Stimulated activated CD8-positive, alpha-beta memory T cell treated with anti-CD3 and anti-CD28 coated beads, Interleukin-15, amount 100 ng/mL, for 48 hours (primary cell): ENCODE measurements at regions not wholly inside any gene's neighbourhood (a gene's known extent, or its start where the extent isn't known, plus 50 kb on each side); places are given as distances from the start of the nearest gene placed in this dataset.
"Not testable (repeated sequence)": the region's sequence is repeated elsewhere in the genome, so short reads cannot be mapped to it uniquely, and the experiment has no call there.

Experiments used
- DNase-seq, 2 donors: peaks; one replicate each; pipeline ENCODE4 v3.0.0-alpha.2; 2020; ENCODE audit warnings: low read depth in 2 of 2

- DNase-seq, result no peak
Observed at GRCh38 chr10:130660266-130660665, 524.1 kb downstream of the GLRX3 start.

GRCh38 chr10:130661419-130661818, 525.2 kb downstream of the GLRX3 start:
- no peak for DNase-seq

GRCh38 chr10:130662775-130663174, 526.6 kb downstream of the GLRX3 start:
- no peak for DNase-seq

- no peak for DNase-seq
Observed at GRCh38 chr10:130664526-130664925, 528.3 kb downstream of the GLRX3 start.

- DNase-seq, result no peak
Observed at GRCh38 chr10:130666215-130666614, 530.0 kb downstream of the GLRX3 start.

GRCh38 chr10:130686689-130687300, 550.6 kb downstream of the GLRX3 start:
- DNase-seq, result no peak

- DNase-seq, result no peak
Observed at GRCh38 chr10:130687566-130687965, 551.4 kb downstream of the GLRX3 start.

- no peak for DNase-seq
Observed at GRCh38 chr10:130689743-130690626, 553.8 kb downstream of the GLRX3 start.

GRCh38 chr10:130691776-130692175, 555.6 kb downstream of the GLRX3 start:
- no peak for DNase-seq

- DNase-seq, result no peak
Observed at GRCh38 chr10:130696870-130697269, 560.7 kb downstream of the GLRX3 start.

GRCh38 chr10:130707389-130707979, 571.3 kb downstream of the GLRX3 start:
- no peak for DNase-seq

- no peak for DNase-seq
Observed at GRCh38 chr10:130708465-130709070, 572.4 kb downstream of the GLRX3 start.

GRCh38 chr10:130709415-130709814, 573.2 kb downstream of the GLRX3 start:
- DNase-seq, result no peak

- no peak for DNase-seq
Observed at GRCh38 chr10:130711072-130711471, 574.9 kb downstream of the GLRX3 start.

GRCh38 chr10:130713135-130713534, 576.9 kb downstream of the GLRX3 start:
- DNase-seq, result no peak

- DNase-seq, result no peak
Observed at GRCh38 chr10:130713731-130714130, 577.5 kb downstream of the GLRX3 start.

- no peak for DNase-seq
Observed at GRCh38 chr10:130714742-130715467, 578.7 kb downstream of the GLRX3 start.

- no peak for DNase-seq
Observed at GRCh38 chr10:130715686-130716670, 579.8 kb downstream of the GLRX3 start.

- no peak for DNase-seq
Observed at GRCh38 chr10:130717083-130717482, 580.9 kb downstream of the GLRX3 start.

- not testable (repeated sequence) for DNase-seq
Observed at GRCh38 chr10:130718744-130719447, 582.7 kb downstream of the GLRX3 start.
